IMR-90 (cell line): ENCODE measurements at regions not wholly inside any gene's neighbourhood (a gene's known extent, or its start where the extent isn't known, plus 50 kb on each side); places are given as distances from the start of the nearest gene placed in this dataset.

Source experiments
- ATAC-seq: fragments of 200-7000 bp; cut with Tn5 transposase; 2 replicates; pipeline ENCODE4 v1.9.1; 2020; ENCODE audit warnings: low read depth, mild to moderate bottlenecking, moderate library complexity
- BruUV-seq: library from RNA; stranded (reverse); fragments of 400-500 nt; replicated peaks from 2 replicates; lab custom pipeline; 2021; lab: Mats Ljungman, UMichigan
- CTCF ChIA-PET: fragments of 300-600 bp; formaldehyde crosslinking; extraction: SDS; loops from one replicate; lab custom pipeline; 2021; ENCODE audit warnings: antibody characterized with exemption; lab: Yijun Ruan, JAX
- POLR2A ChIA-PET: fragments of 300-600 bp; sonication (Branson Sonifier 250); formaldehyde crosslinking; loops from one replicate; lab custom pipeline; 2022; ENCODE audit warnings: antibody characterized with exemption; ENCODE audit not compliant: unreplicated experiment; lab: Charles Lee
- DNase-seq: peaks from one replicate; pipeline ENCODE4 v3.0.0; 2013
- H2AFZ ChIP-seq: replicated peaks from 2 replicates; pipeline ENCODE3; 2013; ENCODE audit warnings: low read length, mild to moderate bottlenecking; ENCODE audit not compliant: poor library complexity
- H2AK5ac ChIP-seq: 2 replicates; pipeline ENCODE4 v1.6.1; 2013; ENCODE audit warnings: low read depth, low read length, inconsistent platforms
- H2AK9ac ChIP-seq: replicated peaks from 2 replicates; pipeline ENCODE3; 2013; ENCODE audit warnings: mild to moderate bottlenecking, low read depth, low read length, moderate library complexity; ENCODE audit not compliant: poor library complexity
- H2BK120ac ChIP-seq: 2 replicates; pipeline ENCODE4 v1.6.1; 2013; ENCODE audit warnings: low read depth, low read length, inconsistent platforms
- H2BK15ac ChIP-seq: 3 replicates; pipeline ENCODE4 v1.6.1; 2013; ENCODE audit warnings: low read depth, low read length, inconsistent platforms
- H2BK20ac ChIP-seq: 2 replicates; pipeline ENCODE4 v1.6.1; 2013; ENCODE audit warnings: low read depth, mild to moderate bottlenecking, inconsistent platforms, low read length, moderate library complexity
- H2BK5ac ChIP-seq: 2 replicates; pipeline ENCODE4 v1.6.1; 2013; ENCODE audit warnings: mild to moderate bottlenecking, low read depth, low read length, inconsistent platforms; ENCODE audit not compliant: poor library complexity, severe bottlenecking
- H3K14ac ChIP-seq: replicated peaks from 2 replicates; pipeline ENCODE4 v1.6.1; 2013; ENCODE audit warnings: low read depth, low read length, inconsistent platforms
- H3K18ac ChIP-seq: 2 replicates; pipeline ENCODE4 v1.6.1; 2013; ENCODE audit warnings: low read depth, low read length, control low read depth
- H3K23ac ChIP-seq: 2 replicates; pipeline ENCODE4 v1.6.1; 2013; ENCODE audit warnings: low read depth, low read length, inconsistent platforms
- H3K27ac ChIP-seq: 2 replicates; pipeline ENCODE4 v1.5.1; 2013; ENCODE audit warnings: mild to moderate bottlenecking, control low read depth, low read length; ENCODE audit not compliant: insufficient read depth
- H3K27me3 ChIP-seq: 2 replicates; pipeline ENCODE4 v1.6.1; 2013; ENCODE audit warnings: low read length; ENCODE audit not compliant: control insufficient read depth, insufficient read depth
- H3K36me3 ChIP-seq: 2 replicates; pipeline ENCODE4 v1.6.1; 2013; ENCODE audit warnings: low read length, mixed read lengths; ENCODE audit not compliant: control insufficient read depth, insufficient read depth
- H3K4ac ChIP-seq: 2 replicates; pipeline ENCODE4 v1.6.1; 2013; ENCODE audit warnings: low read depth, low read length, inconsistent platforms
- H3K4me1 ChIP-seq: 2 replicates; pipeline ENCODE4 v1.6.1; 2013; ENCODE audit warnings: low read length, mixed read lengths; ENCODE audit not compliant: control insufficient read depth, insufficient read depth
- H3K4me2 ChIP-seq: 2 replicates; pipeline ENCODE4 v1.6.1; 2013; ENCODE audit warnings: low read depth, mild to moderate bottlenecking, control low read depth, low read length, moderate library complexity
- H3K4me3 ChIP-seq: 2 replicates; pipeline ENCODE4 v1.5.1; 2013; ENCODE audit warnings: low read depth, mild to moderate bottlenecking, control low read depth, low read length, moderate library complexity; ENCODE audit not compliant: insufficient read depth
- H3K56ac ChIP-seq: 2 replicates; pipeline ENCODE4 v1.6.1; 2013; ENCODE audit warnings: low read length, inconsistent platforms; ENCODE audit not compliant: insufficient read depth; ENCODE audit errors: extremely low read depth
- H3K79me1 ChIP-seq, 2 experiments: 2 replicates each; pipeline ENCODE4 v1.6.1; 2013; ENCODE audit warnings: low read length in 2 of 2, inconsistent platforms in 1 of 2, low read depth in 1 of 2
- H3K9ac ChIP-seq: 2 replicates; pipeline ENCODE4 v1.6.1; 2013; ENCODE audit warnings: low read depth, low read length, control low read depth
- H3K9me1 ChIP-seq: 2 replicates; pipeline ENCODE4 v1.6.1; 2013; ENCODE audit warnings: low read length, inconsistent platforms; ENCODE audit not compliant: insufficient read depth
- H3K9me3 ChIP-seq: 2 replicates; pipeline ENCODE4 v1.6.1; 2013; ENCODE audit warnings: low read length; ENCODE audit not compliant: control insufficient read depth, insufficient read depth
- H4K20me1 ChIP-seq: 2 replicates; pipeline ENCODE4 v1.6.1; 2013; ENCODE audit warnings: low read length, inconsistent platforms; ENCODE audit not compliant: insufficient read depth
- H4K5ac ChIP-seq: 2 replicates; pipeline ENCODE4 v1.6.1; 2013; ENCODE audit warnings: mild to moderate bottlenecking, low read depth, low read length, control low read depth
- H4K8ac ChIP-seq, 2 experiments: 2 replicates each; pipeline ENCODE4 v1.6.1; 2013; ENCODE audit warnings: low read depth in 2 of 2, low read length in 2 of 2, control low read depth in 1 of 2, inconsistent platforms in 1 of 2
- H4K91ac ChIP-seq: 2 replicates; pipeline ENCODE4 v1.6.1; 2013; ENCODE audit warnings: low read depth, low read length, inconsistent platforms; ENCODE audit not compliant: insufficient read depth
- CHD1 ChIP-seq: IDR thresholded peaks from 2 replicates; pipeline ENCODE4 v1.6.1; 2012; ENCODE audit warnings: low read depth, low read length, improper control_type of control experiment
- FOS ChIP-seq: fragments of 150-350 bp; IDR thresholded peaks from 2 replicates; pipeline ENCODE4 v1.6.1; 2016; ENCODE audit warnings: low read depth, low read length
- SMC3 ChIP-seq: fragments of 150-350 bp; IDR thresholded peaks from 2 replicates; pipeline ENCODE4 v1.6.1; 2016; ENCODE audit warnings: low read depth, mild to moderate bottlenecking, antibody characterized with exemption, low read length, moderate library complexity
- WGBS, 2 experiments: methylation state at CpG; one replicate each; pipeline versions ENCODE4 v1.1.5 to v1.1.7; 2013; ENCODE audit warnings: missing lambda C conversion rate in 2 of 2; ENCODE audit not compliant: insufficient read length in 1 of 2; ENCODE audit errors: extremely low coverage in 2 of 2; 5-methylcytosine and 5-hydroxymethylcytosine counted together
- dilution Hi-C: fragments of 300-500 bp; cut with HindIII; formaldehyde crosslinking; loops from one replicate; pipeline ENCODE4 v1.14.3; 2018; ENCODE audit warnings: low sequenced_read_pairs; ENCODE audit not compliant: unreplicated experiment
- in situ Hi-C: fragments of 300-500 bp; cut with MboI; formaldehyde crosslinking; loops from 3 replicates; pipeline ENCODE4 v1.14.3; 2019; ENCODE audit warnings: low sequenced_read_pairs, inconsistent platforms, mixed read lengths
- intact Hi-C: fragments of 100-400 bp; cut with micrococcal nuclease; formaldehyde crosslinking; loops from 2 replicates; pipeline ENCODE4 v1.10.0; 2022

DNA sequence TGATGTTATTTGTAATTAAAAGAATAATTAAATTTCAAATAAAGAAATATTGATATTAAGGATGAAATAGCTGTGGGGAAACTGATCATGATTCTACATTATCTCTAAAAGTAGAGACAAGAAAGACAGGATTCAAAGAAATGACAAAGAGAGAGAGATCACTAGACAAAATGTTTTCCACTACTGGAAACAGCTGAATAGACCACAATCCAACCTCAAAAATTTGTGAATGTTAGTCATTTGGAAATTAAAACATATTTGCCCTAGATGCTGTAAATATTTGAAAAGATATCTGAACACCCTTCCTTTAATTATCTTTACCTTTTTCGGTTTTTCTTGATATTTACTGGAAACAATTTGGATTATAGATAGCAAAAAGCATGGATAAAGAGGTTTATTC lies 414.9 kb downstream of the CENPC start:
- TF ChIP-seq SMC3 (no peak), FOS (no peak), CHD1 (no peak)
- no TSS peak for BruUV-seq
- no peaks in the 10 kb centered on the region for H3K79me1 ChIP-seq
- no peak overlapping the region for H2AFZ ChIP-seq
- intact Hi-C loops (no loop called here), in situ Hi-C loops (no loop called here), dilution Hi-C loops (no loop called here)
- no peaks in the 10 kb centered on the region for H3K36me3 ChIP-seq
- H3K4me1 ChIP-seq = no peaks in the 10 kb centered on the region
- H4K20me1 ChIP-seq = no peaks in the 10 kb centered on the region
- H4K91ac ChIP-seq = no peak overlapping the region
- no peak overlapping the region for H3K9ac ChIP-seq
- no peak overlapping the region for H2AK5ac ChIP-seq
- no peak overlapping the region for H3K18ac ChIP-seq
- H3K27ac ChIP-seq = no peak overlapping the region
- no peak overlapping the region for H2BK120ac ChIP-seq
- H4K5ac ChIP-seq = no peak overlapping the region
- ATAC-seq (no peak), DNase-seq (no peak)
- H2BK5ac ChIP-seq = no peak overlapping the region
- H3K23ac ChIP-seq = no peak overlapping the region
- no peak overlapping the region for H3K4me2 ChIP-seq
- no peak overlapping the region for H3K14ac ChIP-seq
- no peak overlapping the region for H2BK20ac ChIP-seq
- H3K4me3 ChIP-seq = no peak overlapping the region
- ChIA-PET CTCF (no interaction called here), POLR2A (no interaction called here)
- H2AK9ac ChIP-seq = no peak overlapping the region
- no peaks in the 10 kb centered on the region for H3K27me3 ChIP-seq
- no peaks in the 10 kb centered on the region for H3K9me1 ChIP-seq
- H2BK15ac ChIP-seq = no peak overlapping the region
- H4K8ac ChIP-seq = no peak overlapping the region
- H3K4ac ChIP-seq = no peak overlapping the region
- H3K9me3 ChIP-seq = no peaks in the 10 kb centered on the region
- no CpG with 5 or more reads among the region's 1 CpG for WGBS, 2 experiments
- no peak overlapping the region for H3K56ac ChIP-seq
